K562 (cell line): ENCODE measurements at regions not wholly inside any gene's neighbourhood (a gene's known extent, or its start where the extent isn't known, plus 50 kb on each side); places are given as distances from the start of the nearest gene placed in this dataset.

Experiments
- ZFX ChIP-seq: sonication (generic); formaldehyde crosslinking; IDR thresholded peaks from 2 replicates; pipeline ENCODE4 v1.8.0; 2022; ENCODE audit warnings: mild to moderate bottlenecking, missing genetic modification reagents, moderate library complexity
- TF ChIP-seq, protein P1 (sequence below), 3 experiments: IDR thresholded peaks in 2 of 3; conservative IDR thresholded peaks in 1 of 3; 2 replicates each; pipeline ENCODE4 v1.5.1; 2011 to 2012; ENCODE audit warnings: low read length in 3 of 3, mild to moderate bottlenecking in 3 of 3, control low read depth in 2 of 3, improper control_type of control experiment in 1 of 3, inconsistent platforms in 1 of 3, low read depth in 1 of 3, mixed read lengths in 1 of 3, moderate library complexity in 1 of 3; ENCODE audit not compliant: insufficient read depth in 2 of 3

DNA sequence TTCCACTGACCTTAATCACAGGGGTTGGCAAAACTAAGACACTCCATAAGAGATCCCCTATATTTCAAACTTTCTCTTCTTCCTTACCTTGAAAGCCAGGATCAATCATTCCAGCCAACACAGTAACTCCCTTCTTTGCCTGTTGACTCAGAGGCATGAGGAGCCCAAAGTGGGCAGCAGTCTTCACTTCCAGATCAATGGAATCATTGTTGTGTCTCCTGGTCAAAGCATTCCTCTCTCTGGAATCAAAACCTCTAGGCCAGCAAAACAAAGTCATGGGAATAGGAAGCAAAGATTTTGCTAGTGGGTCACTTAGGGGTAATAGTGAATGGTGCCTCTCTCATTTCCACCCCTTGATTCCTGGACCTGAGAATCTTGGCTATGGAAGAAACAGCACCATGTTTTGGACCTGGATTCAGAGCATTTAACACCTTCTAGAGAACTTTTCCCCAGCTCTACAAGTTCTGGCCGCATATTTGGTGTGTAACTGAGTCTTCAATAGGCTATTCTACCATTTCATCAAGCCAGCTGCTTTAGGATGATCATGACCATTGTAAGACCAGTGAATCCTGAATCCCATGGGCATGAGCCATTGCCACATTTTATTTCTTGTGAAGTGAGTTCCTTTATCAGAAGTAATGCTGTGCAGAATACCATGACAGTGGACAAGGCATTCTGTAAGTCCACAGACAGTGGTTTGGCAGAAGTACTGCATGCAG, 65.7 kb upstream of the SERPINE2 start:
- TF ChIP-seq, protein P1, sequence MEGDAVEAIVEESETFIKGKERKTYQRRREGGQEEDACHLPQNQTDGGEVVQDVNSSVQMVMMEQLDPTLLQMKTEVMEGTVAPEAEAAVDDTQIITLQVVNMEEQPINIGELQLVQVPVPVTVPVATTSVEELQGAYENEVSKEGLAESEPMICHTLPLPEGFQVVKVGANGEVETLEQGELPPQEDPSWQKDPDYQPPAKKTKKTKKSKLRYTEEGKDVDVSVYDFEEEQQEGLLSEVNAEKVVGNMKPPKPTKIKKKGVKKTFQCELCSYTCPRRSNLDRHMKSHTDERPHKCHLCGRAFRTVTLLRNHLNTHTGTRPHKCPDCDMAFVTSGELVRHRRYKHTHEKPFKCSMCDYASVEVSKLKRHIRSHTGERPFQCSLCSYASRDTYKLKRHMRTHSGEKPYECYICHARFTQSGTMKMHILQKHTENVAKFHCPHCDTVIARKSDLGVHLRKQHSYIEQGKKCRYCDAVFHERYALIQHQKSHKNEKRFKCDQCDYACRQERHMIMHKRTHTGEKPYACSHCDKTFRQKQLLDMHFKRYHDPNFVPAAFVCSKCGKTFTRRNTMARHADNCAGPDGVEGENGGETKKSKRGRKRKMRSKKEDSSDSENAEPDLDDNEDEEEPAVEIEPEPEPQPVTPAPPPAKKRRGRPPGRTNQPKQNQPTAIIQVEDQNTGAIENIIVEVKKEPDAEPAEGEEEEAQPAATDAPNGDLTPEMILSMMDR (IDR thresholded peaks at IDR 0.05 in 2 of 3, conservative IDR thresholded peaks at IDR 0.05 in 1 of 3; ENCODE audit: insufficient read depth in 2 of 3, low read depth in 1 of 3, low read length in 3 of 3), result no peak
- no peak for TF ChIP-seq ZFX (CRISPR knock-in tag)
